Colonic mucosa (tissue), 4 donors: ENCODE measurements at regions not wholly inside any gene's neighbourhood (a gene's known extent, or its start where the extent isn't known, plus 50 kb on each side); places are given as distances from the start of the nearest gene placed in this dataset.

Experiments
- DNase-seq: peaks from one replicate; pipeline ENCODE4 v3.0.0-alpha.2; 2020
- H3K27ac ChIP-seq: fragments of 200-600 bp; one replicate; pipeline ENCODE4 v1.8.0; 2021
- H3K27me3 ChIP-seq: fragments of 200-600 bp; one replicate; pipeline ENCODE4 v1.8.0; 2021
- H3K36me3 ChIP-seq: fragments of 200-600 bp; one replicate; pipeline ENCODE4 v1.8.0; 2021
- H3K4me1 ChIP-seq: fragments of 200-600 bp; one replicate; pipeline ENCODE4 v1.8.0; 2021; ENCODE audit warnings: mild to moderate bottlenecking
- H3K4me3 ChIP-seq: fragments of 200-600 bp; one replicate; pipeline ENCODE4 v1.8.0; 2021
- H3K9ac ChIP-seq, 2 donors: one replicate each; pipeline ENCODE4 v1.7.0; 2013; ENCODE audit warnings: control low read depth in 2 of 2, low read depth in 2 of 2, low read length in 2 of 2
- H3K9me3 ChIP-seq: fragments of 200-600 bp; one replicate; pipeline ENCODE4 v1.8.0; 2021
- CTCF ChIP-seq: fragments of 200-600 bp; IDR thresholded peaks from one replicate; pipeline ENCODE4 v1.8.0; 2022; ENCODE audit warnings: antibody characterized with exemption, mild to moderate bottlenecking
- intact Hi-C: fragments of 100-400 bp; cut with DNase I; formaldehyde crosslinking; loops from one replicate; pipeline ENCODE4 v1.14.1; 2022
- donor health status: healthy.
- donor health status: DM: no; HTN: no; CAD: no.
- donor health status: DM: no; HTN: no; CAD: no.

- Histone ChIP-seq H3K9ac (no peak overlapping the region), H3K36me3 (no peaks in the 10 kb centered on the region), H3K27ac (no peak overlapping the region), H3K9me3 (no peaks in the 10 kb centered on the region), H3K4me1 (no peaks in the 10 kb centered on the region), H3K27me3 (no peaks in the 10 kb centered on the region), H3K4me3 (no peak overlapping the region)
- no peak for DNase-seq
- intact Hi-C loops, result no loop called here
- TF ChIP-seq CTCF, result no peak
Measured at GRCh38 chr19:31148671-31149070, 200.6 kb downstream of the TSHZ3 start.

DNA sequence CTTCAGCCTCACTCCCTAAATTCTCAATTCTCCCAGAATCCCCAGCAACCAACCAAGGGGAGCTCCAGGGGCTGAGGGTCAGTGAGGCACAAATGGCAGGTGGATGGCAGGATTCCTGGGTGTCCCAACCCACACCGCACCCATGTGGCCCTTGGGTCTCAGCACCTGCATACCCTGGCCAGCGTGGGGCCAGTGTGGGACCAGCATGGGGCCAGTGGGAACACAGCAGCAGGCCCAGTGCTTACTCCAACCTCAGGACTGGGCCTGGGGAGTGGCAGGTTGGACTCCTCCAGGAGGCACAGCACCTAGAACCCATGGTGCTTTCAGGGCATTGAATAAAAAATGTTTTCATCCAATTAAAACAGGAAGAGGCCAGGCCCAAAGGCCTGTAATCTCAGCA is 202.0 kb downstream of the TSHZ3 start:
- H3K27ac ChIP-seq, result no peak overlapping the region
- no peaks in the 10 kb centered on the region for H3K36me3 ChIP-seq
- no peak overlapping the region for H3K9ac ChIP-seq
- no peaks in the 10 kb centered on the region for H3K4me1 ChIP-seq
- no peak for DNase-seq
- H3K9me3 ChIP-seq, result no peaks in the 10 kb centered on the region
- intact Hi-C loops, result no loop called here
- TF ChIP-seq CTCF, result no peak
- H3K27me3 ChIP-seq, result no peaks in the 10 kb centered on the region
- H3K4me3 ChIP-seq, result no peak overlapping the region

DNA sequence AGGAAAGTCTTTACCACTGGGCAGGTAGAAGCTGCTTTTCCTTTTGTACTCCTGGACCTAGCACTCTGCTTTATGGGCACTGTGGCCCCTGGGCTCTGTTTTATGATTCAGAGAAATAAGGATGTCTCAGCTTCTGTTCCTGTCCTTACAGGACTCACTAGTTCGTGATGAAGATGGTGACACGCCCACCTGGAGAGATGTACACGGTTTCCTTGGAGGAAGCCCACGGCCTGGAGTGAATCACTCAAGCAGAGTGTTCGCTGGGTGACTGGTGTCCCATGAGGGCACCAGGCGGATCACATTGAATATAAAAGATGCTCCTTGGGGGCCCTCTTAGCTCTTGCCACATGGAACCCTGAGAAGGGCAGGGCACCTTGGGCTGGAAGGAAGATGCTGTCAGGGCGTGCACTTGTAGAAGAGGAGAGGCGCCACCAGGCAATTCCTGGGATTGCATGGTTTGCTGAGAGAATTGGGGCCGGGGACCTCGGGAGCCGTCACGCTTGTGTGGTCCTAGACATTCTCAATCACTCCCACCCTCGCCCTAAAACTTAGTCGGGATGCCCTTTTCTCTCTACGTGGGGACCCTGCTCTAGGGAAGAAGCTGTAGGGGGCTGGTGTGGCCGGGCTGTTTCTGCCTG is 202.6 kb downstream of the TSHZ3 start:
- Histone ChIP-seq H3K9ac (no peak overlapping the region), H3K27ac (no peak overlapping the region), H3K4me3 (no peak overlapping the region), H3K36me3 (no peaks in the 10 kb centered on the region), H3K4me1 (no peaks in the 10 kb centered on the region), H3K9me3 (no peaks in the 10 kb centered on the region), H3K27me3 (no peaks in the 10 kb centered on the region)
- DNase-seq, result no peak
- no peak for TF ChIP-seq CTCF
- intact Hi-C loops, result no loop called here

GRCh38 chr19:31146015-31146414 is 203.2 kb downstream of the TSHZ3 start:
- H3K27me3 ChIP-seq, result no peaks in the 10 kb centered on the region
- no peak overlapping the region for H3K27ac ChIP-seq
- H3K9ac ChIP-seq, result no peak overlapping the region
- no peaks in the 10 kb centered on the region for H3K9me3 ChIP-seq
- H3K4me3 ChIP-seq, result no peak overlapping the region
- intact Hi-C loops, result no loop called here
- no peaks in the 10 kb centered on the region for H3K36me3 ChIP-seq
- DNase-seq, result no peak
- TF ChIP-seq CTCF, result no peak
- H3K4me1 ChIP-seq, result no peaks in the 10 kb centered on the region

- intact Hi-C loops, result no loop called here
- no peak for DNase-seq
- Histone ChIP-seq H3K4me3 (no peak overlapping the region), H3K27me3 (no peaks in the 10 kb centered on the region), H3K36me3 (no peaks in the 10 kb centered on the region), H3K9ac (no peak overlapping the region), H3K4me1 (no peaks in the 10 kb centered on the region), H3K27ac (no peak overlapping the region), H3K9me3 (no peaks in the 10 kb centered on the region)
- no peak for TF ChIP-seq CTCF
Measured at GRCh38 chr19:31145007-31145406, 204.2 kb downstream of the TSHZ3 start.
